SK-N-SH (cell line): ENCODE measurements at regions not wholly inside any gene's neighbourhood (a gene's known extent, or its start where the extent isn't known, plus 50 kb on each side); places are given as distances from the start of the nearest gene placed in this dataset.

Experiments used
- CTCF ChIP-seq: fragments of 200-600 bp; sonication (generic); IDR thresholded peaks from 2 replicates; pipeline ENCODE4 v1.6.1; 2017; ENCODE audit warnings: antibody characterized with exemption, mild to moderate bottlenecking, moderate library complexity
- EP300 ChIP-seq, 2 experiments: IDR thresholded peaks; 2 replicates each; pipeline versions ENCODE4 v1.4.0 to v1.6.1; 2012; ENCODE audit warnings: borderline replicate concordance in 1 of 2, low read depth in 1 of 2, low read length in 1 of 2
- GABPA ChIP-seq: IDR thresholded peaks from 2 replicates; pipeline ENCODE4 v1.4.0; 2012; ENCODE audit warnings: low read depth, mild to moderate bottlenecking
- JUND ChIP-seq: IDR thresholded peaks from 2 replicates; pipeline ENCODE4 v1.4.0; 2012
- RAD21 ChIP-seq: IDR thresholded peaks from 2 replicates; pipeline ENCODE4 v1.6.1; 2012; ENCODE audit warnings: mild to moderate bottlenecking, low read length
- RXRA ChIP-seq: IDR thresholded peaks from 2 replicates; pipeline ENCODE4 v1.4.0; 2012; ENCODE audit warnings: low read depth, mild to moderate bottlenecking, borderline replicate concordance
- SIN3A ChIP-seq: IDR thresholded peaks from 2 replicates; pipeline ENCODE4 v1.6.1; 2012; ENCODE audit warnings: low read depth, mild to moderate bottlenecking, low read length, moderate library complexity, borderline replicate concordance
- TCF12 ChIP-seq: IDR thresholded peaks from 2 replicates; pipeline ENCODE4 v1.4.0; 2012
- YY1 ChIP-seq: IDR thresholded peaks from 2 replicates; pipeline ENCODE4 v1.4.0; 2012; ENCODE audit warnings: low read depth, mild to moderate bottlenecking

GRCh38 chr4:146072376-146072775 lies 103.1 kb upstream of the LSM6 start:
- TF ChIP-seq RAD21 (no peak), SIN3A (no peak), RXRA (no peak), YY1 (no peak), GABPA (no peak), TCF12 (no peak), EP300 (IDR thresholded peaks at IDR 0.05; ENCODE audit: borderline replicate concordance in 1 of 2, low read depth in 1 of 2, low read length in 1 of 2) (no peak), CTCF (no peak), JUND (no peak)
